ENCODE measurements at regions not wholly inside any gene's neighbourhood (a gene's known extent, or its start where the extent isn't known, plus 50 kb on each side); places are given as distances from the start of the nearest gene placed in this dataset.
"Not testable (repeated sequence)": the region's sequence is repeated elsewhere in the genome, so short reads cannot be mapped to it uniquely, and the experiment has no call there.

DNA sequence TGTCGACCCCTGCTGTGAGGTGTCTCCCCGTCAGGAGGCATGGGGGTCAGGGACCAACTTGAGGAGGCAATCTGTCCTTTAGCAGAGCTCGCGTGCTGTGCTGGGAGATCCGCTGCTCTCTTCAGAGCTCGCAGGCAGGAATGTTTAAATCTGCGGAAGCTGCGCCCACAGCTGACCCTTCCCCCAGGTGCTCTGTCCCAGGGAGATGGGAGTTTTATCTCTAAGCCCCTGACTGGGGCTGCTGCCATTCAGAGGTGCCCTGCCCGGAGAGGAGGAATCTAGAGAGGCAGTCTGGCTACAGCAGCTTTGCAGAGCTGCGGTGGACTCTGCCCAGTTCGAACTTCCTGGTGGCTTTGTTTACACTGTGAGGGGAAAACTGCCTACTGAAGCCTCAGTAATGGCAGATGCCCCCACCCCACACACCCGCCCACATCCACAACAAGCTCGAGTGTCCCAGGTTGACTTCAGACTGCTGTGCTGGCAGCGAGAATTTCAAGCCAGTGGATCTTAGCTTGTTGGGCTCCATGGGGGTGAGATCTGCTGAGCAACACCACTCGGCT, 133.1 kb downstream of the CENPC start:
- DNase-seq (ENCODE audit: low spot score) = not testable (repeated sequence)

GRCh38 chr4:67403342-67403741, 142.0 kb downstream of the CENPC start:
- no peak for DNase-seq (ENCODE audit: low spot score)

GRCh38 chr4:67401902-67402301, 143.4 kb downstream of the CENPC start:
- DNase-seq (ENCODE audit: low spot score) = no peak

GRCh38 chr4:67397931-67398330, 147.4 kb downstream of the CENPC start:
- no peak for DNase-seq (ENCODE audit: low spot score)

DNA sequence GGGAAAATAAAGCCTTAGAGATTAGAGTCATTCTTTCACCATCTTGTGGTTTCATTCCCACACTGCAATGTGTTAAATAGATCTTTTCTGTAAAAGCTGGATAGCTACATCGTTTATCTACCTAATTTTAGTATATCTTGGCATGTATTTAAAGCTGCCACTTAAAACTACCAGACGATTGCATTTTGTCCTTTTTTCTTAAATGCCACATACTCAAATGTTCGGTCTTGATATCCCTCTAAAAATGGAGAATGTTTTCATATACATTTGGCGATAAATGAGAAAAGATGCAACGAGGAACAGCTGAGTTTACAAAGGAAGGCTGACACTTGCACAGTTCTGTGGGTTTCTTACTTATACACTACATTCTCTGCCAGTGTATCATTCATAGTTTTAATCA, 148.3 kb downstream of the CENPC start:
- no peak for DNase-seq (ENCODE audit: low spot score)

- no peak for DNase-seq (ENCODE audit: low spot score)
Measured at GRCh38 chr4:67396008-67396407, 149.3 kb downstream of the CENPC start.

DNA sequence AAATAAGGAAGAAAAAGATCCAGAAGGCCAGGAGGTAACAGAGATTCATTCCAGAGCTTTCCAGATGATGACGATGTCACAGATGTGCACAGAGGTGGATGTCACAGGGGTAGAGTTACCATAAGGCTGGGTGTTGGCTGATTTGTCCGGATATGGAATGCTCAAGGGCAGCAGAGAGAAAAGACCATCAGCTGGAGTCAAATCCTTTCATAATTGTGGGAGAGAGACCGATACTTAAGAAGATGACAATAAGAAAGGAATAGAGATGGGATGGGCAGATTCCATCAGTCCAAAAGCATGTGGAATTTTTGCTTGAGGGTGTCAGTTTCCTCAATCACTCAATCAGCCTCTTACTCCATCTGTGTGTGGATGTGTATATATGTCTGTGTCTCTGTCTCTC, 150.4 kb downstream of the CENPC start:
- no peak for DNase-seq (ENCODE audit: low spot score)

DNA sequence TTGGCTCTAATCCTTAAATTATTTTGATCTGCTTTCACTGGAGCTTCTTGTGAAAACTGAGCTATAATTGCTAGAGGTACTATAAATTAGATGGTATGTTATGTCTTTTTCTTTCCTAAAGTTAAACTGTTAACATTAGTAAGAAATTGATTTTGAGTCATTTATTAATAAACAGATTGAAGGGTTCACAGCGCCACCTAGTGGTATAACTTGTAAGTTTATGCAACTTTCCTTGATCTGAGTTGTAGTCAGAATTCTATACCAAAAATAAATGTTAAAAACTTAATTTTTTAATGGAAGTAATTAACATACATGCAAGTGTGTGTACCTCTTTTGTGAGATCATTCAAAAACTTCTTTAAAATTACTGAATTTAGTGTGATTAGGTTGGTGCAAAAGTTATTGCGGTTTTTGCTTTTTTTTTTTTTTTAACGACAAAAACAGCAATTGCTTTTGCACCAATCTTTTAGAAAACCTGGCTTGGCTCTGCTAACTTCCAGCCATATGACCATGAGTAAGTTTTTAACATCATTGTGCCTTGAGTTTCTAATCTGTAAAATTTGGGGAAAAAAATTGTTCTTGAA, 151.5 kb downstream of the CENPC start:
- DNase-seq (ENCODE audit: low spot score) = no peak

- peak; percentile 8 for DNase-seq (ENCODE audit: low spot score)
Measured at GRCh38 chr4:67393007-67393406, 152.3 kb downstream of the CENPC start.

DNA sequence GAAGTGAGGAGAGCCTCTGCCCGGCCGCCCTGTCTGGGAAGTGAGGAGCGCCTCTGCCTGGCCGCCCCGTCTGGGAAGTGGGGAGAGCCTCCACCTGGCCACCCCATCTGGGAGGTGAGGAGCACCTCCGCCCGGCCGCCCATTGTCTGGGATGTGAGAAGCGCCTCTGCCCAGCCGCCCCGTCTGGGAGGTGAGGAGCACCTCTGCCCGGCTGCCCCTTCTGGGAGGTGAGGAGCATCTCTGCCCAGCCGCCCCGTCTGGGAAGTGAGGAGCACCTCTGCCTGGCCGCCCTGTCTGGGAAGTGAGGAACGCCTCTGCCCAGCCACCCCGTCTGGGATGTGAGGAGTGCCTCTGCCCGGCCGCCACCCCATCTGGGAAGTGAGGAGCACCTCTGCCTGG, 163.9 kb downstream of the CENPC start:
- DNase-seq (ENCODE audit: low spot score) = not testable (repeated sequence)

DNA sequence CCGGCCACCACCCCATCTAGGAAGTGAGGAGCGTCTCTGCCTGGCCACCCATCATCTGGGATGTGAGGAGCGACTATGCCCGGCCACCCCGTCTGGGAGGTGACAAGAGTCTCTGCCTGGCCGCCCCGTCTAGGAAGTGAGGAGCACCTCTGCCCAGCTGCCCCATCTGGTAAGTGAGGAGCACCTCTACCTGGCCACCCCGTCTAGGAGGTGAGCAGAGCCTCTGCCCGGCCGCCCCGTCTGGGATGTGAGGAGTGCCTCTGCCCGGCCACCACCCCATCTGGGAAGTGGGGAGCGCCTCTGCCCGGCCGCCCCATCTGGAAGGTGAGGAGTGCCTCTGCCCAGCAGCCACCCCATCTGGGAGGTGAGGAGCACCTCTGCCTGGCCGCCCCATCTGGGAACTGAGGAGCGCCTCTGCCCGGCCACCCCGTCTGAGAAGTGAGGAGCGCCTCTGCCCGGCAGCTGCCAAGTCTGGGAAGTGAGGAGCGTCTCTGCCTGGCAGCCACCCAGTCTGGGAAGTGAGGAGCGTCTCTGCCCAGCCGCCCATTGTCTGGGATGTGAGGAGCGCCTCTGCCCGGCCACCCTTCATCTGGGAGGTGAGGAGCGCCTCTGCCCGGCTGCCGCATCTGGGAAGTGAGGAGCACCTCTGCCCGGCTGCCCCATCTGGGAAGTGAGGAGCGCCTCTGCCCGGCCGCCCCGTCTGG, 164.4 kb downstream of the CENPC start:
- DNase-seq (ENCODE audit: low spot score) = not testable (repeated sequence)

GRCh38 chr4:67380154-67380553, 165.1 kb downstream of the CENPC start:
- no peak for DNase-seq (ENCODE audit: low spot score)

DNA sequence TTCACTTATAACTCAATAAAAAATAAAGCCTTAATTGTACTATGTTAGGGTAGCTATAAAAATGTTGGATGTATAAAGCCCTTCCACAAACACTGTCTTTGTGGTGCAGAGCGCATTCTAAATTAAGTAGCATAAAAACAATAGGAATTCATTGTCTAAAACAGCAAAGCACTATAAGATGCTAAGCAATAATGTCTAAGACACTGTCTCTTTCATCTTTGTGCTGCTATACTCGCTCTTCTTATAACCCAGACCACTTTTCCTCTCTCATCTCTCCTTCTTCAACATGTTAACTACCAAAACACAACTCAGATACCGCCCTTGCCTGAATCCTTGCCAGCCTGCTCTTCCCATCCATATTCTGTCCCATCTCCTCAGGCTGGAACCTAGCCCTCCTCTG, 170.0 kb downstream of the CENPC start:
- DNase-seq (ENCODE audit: low spot score) = no peak

GRCh38 chr4:67371615-67372014, 173.7 kb downstream of the CENPC start:
- DNase-seq (ENCODE audit: low spot score) = no peak

DNA sequence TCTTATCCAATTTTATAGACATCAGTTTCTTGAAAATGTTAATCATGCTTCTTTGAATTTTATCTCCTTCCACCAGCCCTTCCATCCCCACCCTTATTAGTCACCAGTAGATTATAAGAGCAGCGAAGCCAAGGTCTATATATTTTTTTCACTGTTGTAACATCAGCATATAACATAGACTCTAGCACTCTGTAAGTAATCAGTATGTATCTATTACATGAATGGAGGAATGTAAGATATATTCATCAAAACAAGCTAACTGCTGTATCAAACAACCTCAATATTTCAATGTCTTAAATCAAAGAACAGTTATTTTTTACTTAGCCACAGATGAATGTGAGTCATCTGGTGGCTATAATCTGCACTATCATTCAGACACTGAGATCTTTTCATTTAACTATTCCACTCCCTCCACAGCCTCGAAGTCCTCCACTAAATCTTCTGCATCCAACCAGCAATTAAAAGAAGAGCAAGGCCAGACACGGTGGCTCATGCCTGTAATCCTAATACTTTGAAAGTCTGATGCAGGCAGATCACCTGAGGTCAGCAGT, 178.9 kb downstream of the CENPC start:
- no peak for DNase-seq (ENCODE audit: low spot score)

DNA sequence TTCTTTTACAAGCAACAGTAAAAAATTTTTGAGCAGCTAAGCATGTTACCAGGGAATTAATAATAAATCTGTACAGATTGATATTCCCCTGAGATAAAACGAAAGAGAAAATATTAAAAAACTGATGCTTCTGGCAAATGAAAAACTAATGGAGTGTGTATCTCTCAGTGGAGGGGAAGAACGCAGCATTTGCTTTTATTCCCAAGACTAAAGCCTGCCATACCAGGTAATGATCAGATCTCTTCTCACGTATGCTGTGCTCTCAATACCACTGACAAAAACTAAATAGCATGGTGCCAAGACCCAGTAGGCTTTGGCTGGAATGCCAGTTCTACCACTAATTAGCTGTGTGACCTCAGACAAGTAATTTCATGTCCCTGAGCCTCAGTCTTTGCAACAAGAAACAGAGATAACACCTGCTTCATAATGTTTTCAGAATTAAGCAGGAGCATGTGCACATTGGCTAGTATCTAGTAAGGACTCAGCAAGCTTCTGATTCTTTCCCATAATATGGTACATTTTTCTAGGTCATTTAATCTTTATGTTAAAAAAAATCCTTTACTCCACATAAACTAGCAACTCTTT, 179.6 kb downstream of the CENPC start:
- DNase-seq (ENCODE audit: low spot score) = no peak

DNA sequence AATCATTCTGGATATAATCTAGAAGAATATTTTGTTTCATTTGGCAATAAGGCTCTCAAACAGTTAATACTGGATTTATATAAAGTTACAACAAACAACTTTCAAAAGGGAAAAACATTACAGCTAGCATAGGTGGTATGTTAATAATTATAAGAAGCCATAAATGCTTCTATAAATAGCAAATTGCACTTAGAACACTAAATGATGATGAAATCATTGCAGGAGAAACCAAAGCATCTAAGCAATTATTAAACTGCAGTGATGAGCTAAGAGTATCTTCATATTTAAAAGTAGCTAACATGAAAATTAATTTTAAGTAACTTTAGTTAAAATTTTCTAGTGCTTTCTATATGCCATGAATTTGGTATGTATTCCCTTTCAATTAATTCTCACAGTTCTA, 189.5 kb downstream of the CENPC start:
- DNase-seq (ENCODE audit: low spot score) = no peak

GRCh38 chr4:67346654-67347053, 198.6 kb downstream of the CENPC start:
- no peak for DNase-seq (ENCODE audit: low spot score)

GRCh38 chr4:67344594-67345380, 200.5 kb downstream of the CENPC start:
- DNase-seq (ENCODE audit: low spot score) = no peak

DNA sequence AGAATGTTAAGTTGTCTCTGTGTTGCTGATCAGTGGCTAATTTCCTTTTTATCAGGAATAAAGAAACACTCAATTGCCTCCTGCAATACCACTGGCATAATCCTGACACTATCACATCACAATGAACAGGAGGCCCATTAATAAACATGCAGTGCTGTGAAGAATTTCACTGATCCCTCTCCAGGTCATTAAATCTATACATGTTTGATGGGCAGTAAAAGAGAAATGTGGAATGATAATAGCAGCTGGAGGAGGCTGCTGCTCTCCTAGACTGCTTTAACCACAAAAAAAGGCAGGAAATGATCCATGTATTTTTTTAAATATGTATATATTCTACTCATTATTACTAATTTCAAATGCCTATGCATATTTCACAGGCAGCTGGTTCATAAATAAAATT, 202.1 kb downstream of the CENPC start:
- no peak for DNase-seq (ENCODE audit: low spot score)

- DNase-seq (ENCODE audit: low spot score) = no peak
Measured at GRCh38 chr4:67342291-67342690, 203.0 kb downstream of the CENPC start.

- DNase-seq (ENCODE audit: low spot score) = no peak
Measured at GRCh38 chr4:67333664-67334063, 211.6 kb downstream of the CENPC start.

Data from HuH-7.5 (cell line).